D341Med (cell line): ENCODE measurements at regions not wholly inside any gene's neighbourhood (a gene's known extent, or its start where the extent isn't known, plus 50 kb on each side); places are given as distances from the start of the nearest gene placed in this dataset.

Experiments used
- DNase-seq: peaks from one replicate; pipeline ENCODE4 v3.0.0; 2012; ENCODE audit warnings: low spot score

- no peak for DNase-seq
Observed at GRCh38 chr15:97096303-97096835, 765.9 kb downstream of the NR2F2 start.

DNA sequence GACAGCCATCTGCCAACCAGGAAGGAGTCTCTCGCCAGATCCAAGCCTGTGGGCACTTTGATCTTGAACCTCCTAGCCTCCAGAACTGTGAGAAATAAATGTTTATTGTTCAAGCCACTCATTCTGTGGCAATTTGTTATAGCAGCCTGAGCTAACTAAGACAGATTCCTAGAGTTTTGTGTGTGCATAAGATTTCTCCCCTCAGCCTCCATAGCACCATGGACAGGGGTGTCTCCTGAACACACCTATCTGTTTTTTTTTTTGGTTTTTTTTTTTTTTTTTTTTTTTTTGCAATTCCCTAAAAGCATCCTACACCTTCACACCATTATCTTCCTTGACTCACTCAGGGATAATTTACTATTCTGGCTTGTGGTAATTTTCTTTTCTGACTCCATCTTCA lies 768.5 kb downstream of the NR2F2 start:
- DNase-seq: no peak

DNA sequence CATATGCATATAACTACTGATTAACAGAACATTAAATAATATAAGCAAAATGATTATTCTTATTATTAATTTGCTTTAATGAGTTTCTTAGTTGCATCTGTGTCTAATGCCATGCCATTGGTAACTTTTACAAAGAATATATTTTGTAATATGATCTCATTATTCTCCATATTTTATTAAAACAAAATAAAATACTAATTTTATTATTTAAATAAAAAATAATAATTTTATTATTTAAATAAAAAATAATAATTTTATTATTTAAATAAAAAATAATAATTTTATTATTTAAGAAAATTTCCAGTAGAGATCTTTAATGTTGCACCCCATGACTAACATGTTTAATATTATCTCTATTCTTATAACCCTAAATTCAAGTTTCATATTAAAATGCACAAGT lies 771.1 kb downstream of the NR2F2 start:
- no peak for DNase-seq

- DNase-seq: no peak
Observed at GRCh38 chr15:97114900-97115760, 784.6 kb downstream of the NR2F2 start.

GRCh38 chr15:97115761-97116070 lies 785.2 kb downstream of the NR2F2 start:
- no peak for DNase-seq

DNA sequence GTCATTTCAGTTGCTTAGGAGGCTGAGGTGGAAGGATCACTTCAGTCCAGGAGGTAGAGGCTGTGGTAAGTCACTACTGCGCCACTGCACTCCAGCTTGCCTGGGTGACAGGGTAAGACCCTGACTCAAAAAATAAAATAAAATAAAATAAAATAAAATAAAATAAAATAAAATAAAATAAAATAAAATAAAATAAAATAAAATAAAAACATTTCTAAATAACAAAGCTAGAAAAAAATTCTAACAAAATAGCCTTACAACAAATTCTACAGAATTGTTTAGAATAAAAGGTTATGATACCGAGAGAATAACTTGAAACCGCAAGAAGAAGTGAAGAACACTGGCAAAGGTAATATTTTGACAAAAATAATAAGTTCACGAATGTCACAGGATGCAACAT lies 794.3 kb downstream of the NR2F2 start:
- no peak for DNase-seq

DNA sequence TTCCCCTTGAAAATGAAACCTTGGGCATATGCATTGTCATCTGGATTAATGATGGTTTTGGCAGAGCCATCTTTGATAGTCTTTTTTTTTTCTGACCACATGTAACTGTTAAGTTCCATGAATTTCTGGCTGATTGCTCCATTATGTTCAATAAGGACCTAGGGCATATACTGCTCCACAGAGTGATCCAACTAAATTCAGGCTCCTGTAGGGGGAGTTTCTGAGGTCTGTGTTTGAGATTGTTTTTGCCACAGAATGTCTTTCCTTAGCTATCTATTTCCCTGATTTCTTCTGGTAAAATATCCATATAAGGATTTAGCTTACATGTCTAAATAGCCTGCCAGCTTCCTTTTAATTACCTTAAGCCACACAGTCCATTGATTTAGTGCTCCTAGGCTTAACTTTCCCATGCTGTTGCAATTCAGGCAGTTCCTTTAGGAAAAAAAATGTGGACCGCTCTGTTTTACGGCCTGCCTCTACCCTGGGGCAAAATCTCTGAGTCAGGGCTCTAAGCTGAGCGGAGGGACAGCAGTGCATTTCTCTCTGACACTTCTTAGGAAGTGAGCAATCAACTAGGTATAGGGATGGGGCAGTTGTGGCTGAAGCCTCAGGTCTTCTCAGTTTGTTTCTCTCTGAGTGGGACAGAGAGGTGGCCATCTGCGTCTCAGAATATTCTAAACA lies 796.2 kb downstream of the NR2F2 start:
- DNase-seq: no peak

DNA sequence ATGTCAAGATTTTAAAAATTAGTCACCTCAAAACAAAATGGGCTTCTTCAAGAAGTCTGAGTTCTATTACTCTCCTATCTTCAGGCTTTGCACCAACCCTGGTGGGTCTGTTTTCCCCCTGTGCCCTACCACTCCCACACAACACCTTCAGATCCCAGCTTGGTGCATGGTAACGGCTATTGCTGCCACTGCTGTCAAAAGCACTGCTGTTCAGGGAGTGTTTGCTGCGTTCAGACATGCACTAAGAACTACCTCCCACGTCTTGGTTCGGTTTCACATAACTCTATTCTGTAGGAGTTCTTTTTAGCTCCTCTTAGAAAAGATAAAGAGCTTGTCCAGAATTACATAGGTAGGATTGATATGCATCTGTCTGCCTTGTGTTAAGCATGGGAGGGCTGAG lies 799.2 kb downstream of the NR2F2 start:
- no peak for DNase-seq

- DNase-seq: no peak
Observed at GRCh38 chr15:97140216-97140615, 809.7 kb downstream of the NR2F2 start.

DNA sequence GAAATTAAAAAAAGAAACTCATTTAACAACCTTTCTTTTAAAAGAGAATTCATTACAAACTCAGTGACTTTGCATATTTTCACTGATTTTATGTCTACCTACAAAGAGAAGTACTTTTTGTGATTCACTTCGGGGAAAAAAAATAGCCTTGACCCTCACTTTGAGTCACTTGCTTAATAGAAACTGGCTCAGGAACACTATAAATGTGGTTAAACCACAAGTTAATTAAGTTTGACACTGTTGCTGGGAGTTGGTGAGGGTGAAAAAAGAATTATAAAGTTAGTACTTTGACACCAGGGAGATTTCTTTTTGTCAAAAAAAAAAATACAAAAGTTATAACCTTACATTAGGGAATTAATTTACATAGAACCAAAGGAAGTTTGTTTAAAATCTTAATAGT lies 810.9 kb downstream of the NR2F2 start:
- DNase-seq: no peak

DNA sequence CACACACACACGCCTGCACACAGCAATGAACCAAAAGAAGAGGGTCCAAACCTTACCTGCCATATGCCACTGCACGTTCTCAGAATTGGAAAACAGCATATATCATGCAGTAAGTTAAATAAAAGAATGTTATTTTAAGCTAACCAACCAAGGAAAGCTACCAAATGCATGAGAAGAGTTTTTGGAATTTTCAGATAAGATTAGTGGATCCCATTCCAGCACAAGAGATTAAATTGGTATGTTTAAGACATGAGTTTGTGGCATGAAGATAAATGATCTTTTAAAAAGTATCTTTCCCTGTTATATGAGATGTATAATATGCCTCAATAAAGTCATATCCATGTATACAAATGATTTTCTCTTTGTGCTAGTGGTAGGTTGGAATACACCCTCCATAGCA lies 811.4 kb downstream of the NR2F2 start:
- no peak for DNase-seq

DNA sequence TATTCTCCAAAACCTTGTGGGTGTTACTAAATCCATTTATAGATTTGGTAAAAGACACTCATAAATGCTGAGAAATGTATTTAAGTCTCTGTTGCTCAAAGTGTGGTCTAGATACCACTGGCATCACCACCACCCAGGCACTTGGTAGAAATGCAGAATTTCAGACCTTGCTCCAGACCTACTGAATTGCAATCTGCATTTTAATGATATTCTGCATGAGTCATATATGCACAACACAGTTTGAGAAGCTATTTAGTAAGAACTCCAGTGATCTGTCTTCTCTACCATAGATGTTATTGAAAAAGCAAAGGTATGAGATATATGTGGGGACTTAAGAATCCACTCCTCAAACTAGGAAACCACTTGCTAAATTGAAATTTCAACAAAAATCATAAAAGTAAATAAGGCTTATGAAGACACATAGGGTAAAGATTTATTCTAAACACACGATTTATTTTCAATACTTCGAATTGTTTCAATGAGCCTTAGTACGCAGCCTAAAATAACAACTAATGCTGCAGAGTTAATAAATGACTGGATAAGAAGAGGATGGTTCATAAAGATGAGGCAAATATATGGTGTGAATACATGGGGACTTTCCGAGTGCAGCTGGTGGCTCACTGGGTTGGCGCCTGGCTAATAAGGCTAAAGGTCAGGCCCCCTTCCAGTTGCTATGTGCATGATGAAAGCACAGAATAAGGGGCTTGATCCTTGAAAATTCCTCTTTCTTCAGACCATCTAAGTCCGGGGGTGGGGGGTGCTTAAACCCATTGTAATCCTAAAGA lies 813.3 kb downstream of the NR2F2 start:
- no peak for DNase-seq

- no peak for DNase-seq
Observed at GRCh38 chr15:97144377-97144711, 813.8 kb downstream of the NR2F2 start.

- DNase-seq: no peak
Observed at GRCh38 chr15:97146929-97147870, 813.3 kb upstream of the ARRDC4 start.

DNA sequence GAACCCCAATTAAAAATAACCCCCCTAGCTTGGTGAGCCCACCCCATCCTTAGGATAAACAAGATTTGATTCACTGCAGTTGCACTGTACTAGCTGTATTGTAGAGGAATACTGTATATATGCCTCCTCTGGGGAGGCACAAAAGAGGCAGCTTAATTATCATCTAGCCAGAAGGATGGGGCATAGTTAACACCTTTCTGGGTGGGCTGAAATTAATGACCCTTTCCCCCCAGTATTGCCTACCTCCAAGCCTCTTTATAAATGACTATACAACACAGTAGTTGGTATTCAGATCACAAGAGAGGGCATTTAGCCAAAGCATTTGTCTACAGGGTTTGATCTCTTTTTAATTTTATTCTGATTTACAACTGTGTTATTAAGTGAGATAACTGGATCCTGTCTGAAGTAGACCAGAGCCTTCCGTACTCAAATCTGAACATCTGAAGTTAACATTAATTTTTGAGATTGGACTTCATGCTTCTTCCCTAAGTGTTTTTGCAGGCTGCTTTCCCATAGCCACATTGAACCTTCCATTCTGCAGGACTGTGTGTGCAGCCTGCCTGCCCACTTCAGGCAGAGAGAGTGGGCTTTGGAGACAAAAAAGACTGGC lies 807.0 kb upstream of the ARRDC4 start:
- no peak for DNase-seq

- no peak for DNase-seq
Observed at GRCh38 chr15:97156739-97157265, 803.7 kb upstream of the ARRDC4 start.

- no peak for DNase-seq
Observed at GRCh38 chr15:97162805-97163495, 797.6 kb upstream of the ARRDC4 start.

DNA sequence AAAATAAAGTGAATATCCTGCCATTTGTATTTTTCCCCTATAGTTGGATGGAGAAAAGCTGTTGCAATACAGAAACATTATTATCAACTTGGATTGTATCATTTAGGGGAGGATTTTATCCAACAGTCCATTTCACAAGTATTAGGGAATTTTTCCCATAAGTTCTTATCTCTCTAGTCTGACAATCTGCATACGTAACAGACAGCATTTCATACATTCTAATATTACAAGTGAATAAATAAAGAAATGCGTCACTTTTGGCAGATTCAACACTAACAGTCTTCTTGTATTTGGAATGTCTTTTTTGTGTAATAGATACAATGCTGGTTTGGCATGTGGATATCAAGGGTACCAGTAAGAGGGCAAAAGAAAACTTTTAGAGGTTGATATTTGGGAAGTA lies 795.3 kb upstream of the ARRDC4 start:
- no peak for DNase-seq

DNA sequence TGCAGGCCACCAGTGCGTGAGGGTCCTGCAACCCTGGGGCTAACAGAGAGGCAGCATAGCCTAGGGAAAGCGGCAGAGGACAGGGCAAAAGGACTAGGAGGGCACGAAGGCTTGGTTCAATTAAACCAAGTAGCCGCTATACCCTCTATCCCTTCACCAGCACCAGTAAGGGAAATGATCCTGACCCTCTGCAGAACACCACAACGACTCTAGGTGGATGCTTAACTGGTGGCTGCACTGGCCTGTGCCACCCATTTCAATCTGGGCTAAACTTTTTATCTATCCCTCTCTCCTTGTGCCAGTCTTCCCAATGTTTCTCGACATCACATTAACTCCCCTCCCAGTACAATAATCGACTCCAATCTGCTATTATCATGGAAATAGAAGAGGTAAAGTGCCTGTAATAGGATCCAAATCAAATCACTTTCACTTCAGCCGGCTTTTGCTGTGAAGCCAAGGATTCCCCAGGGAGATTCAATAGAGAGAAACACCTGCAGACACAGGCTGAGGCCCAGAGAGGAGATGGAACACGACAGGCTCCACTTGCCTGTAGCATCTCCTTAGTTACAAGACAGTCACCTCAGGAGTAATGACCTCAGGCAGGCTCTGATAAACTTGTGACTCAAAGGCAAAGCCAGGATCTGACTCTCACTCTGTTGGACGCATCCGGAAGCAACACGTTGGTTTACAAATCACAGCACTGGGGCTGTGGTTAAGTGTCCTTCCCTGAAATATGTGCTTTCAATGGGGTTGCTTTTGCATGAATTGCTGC lies 791.6 kb upstream of the ARRDC4 start:
- DNase-seq: no peak

DNA sequence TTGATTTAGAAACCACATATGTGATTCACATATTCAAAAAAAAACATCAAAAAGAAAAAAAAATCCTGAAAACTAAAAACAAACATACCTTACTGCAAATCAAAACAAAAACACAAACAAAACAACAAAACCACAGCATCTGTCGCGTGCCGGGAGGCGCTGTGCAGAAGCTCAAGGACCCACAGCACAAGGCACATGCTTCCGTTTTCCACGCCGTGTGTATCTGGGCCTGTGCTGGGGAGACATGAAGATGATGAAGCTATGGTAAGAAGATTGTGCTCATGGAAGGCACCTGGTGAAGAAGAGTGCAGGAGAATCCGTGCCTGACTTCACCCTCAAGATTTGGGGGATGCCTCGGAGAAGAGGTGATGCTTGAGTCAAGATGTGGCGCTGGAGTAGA lies 788.9 kb upstream of the ARRDC4 start:
- no peak for DNase-seq
